Panc1 (cell line): ENCODE measurements at regions not wholly inside any gene's neighbourhood (a gene's known extent, or its start where the extent isn't known, plus 50 kb on each side); places are given as distances from the start of the nearest gene placed in this dataset.

Source experiments
- CTCF ChIP-seq: fragments of 450-650 bp; IDR thresholded peaks from 2 replicates; pipeline ENCODE4 v1.5.1; 2017; ENCODE audit warnings: mild to moderate bottlenecking
- REST ChIP-seq, 2 experiments: IDR thresholded peaks; 2 replicates each; pipeline ENCODE4 v1.6.1; 2011 to 2012; ENCODE audit warnings: low read depth in 2 of 2, control low read depth in 1 of 2, low read length in 1 of 2, mild to moderate bottlenecking in 1 of 2, moderate library complexity in 1 of 2; ENCODE audit not compliant: insufficient read depth in 1 of 2

DNA sequence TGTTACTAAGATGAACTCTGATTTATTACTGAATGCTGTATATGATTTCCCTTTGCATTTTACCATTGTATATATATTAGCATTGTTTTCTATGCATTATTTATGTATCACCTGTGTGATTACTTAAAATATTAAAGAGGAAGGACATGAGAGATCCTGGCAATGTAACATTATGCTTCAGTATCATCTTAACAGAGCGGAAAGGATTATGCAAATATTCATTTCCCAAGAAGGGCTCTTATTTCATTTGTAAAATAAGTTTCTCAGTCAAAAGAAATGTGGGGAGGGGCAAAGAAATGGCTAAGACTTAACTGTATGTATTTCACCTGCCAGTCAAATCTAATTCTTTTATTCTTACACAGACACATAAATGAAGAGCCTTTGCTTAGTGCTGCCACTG, 654.2 kb upstream of the PKDCC start:
- TF ChIP-seq CTCF (no peak), REST (IDR thresholded peaks at IDR 0.05; ENCODE audit: insufficient read depth in 1 of 2, low read depth in 2 of 2, low read length in 1 of 2) (no peak)
